ENCODE measurements at regions not wholly inside any gene's neighbourhood (a gene's known extent, or its start where the extent isn't known, plus 50 kb on each side); places are given as distances from the start of the nearest gene placed in this dataset.

GRCh38 chr22:49564054-49564453, 263.6 kb downstream of the BRD1 start:
- no peak overlapping the region for H3K18ac ChIP-seq (ENCODE audit: low read length)
- no peak overlapping the region for H2AK5ac ChIP-seq (ENCODE audit: low read depth, low read length)

GRCh38 chr22:49562685-49563249, 264.9 kb downstream of the BRD1 start:
- no peak overlapping the region for H3K18ac ChIP-seq (ENCODE audit: low read length)
- no peak overlapping the region for H3K14ac ChIP-seq (ENCODE audit: low read length)
- H3K36me3 ChIP-seq (replicated peaks in 1 of 2; ENCODE audit: control insufficient read depth in 2 of 2, insufficient read depth in 2 of 2, low read length in 2 of 2), result no peaks in the 10 kb centered on the region
- no peak overlapping the region for H3K4me2 ChIP-seq (ENCODE audit: insufficient read depth, low read length, poor library complexity, severe bottlenecking)
- H3K27ac ChIP-seq (replicated peaks; ENCODE audit: low read length), result no peak overlapping the region
- peaks cover 0 to 2% of the 10 kb centered on the region in 2 donors for H3K9me3 ChIP-seq (replicated peaks in 1 of 2; ENCODE audit: control insufficient read depth in 2 of 2, insufficient read depth in 1 of 2, low read depth in 1 of 2, low read length in 2 of 2)
- no peak overlapping the region for H3K9ac ChIP-seq (ENCODE audit: low read depth, low read length, poor library complexity)
- H2BK120ac ChIP-seq (ENCODE audit: low read depth, low read length), result no peak overlapping the region
- no peak overlapping the region for H2BK5ac ChIP-seq (ENCODE audit: low read length)
- no peak overlapping the region for H2AFZ ChIP-seq (ENCODE audit: low read length)
- H4K91ac ChIP-seq (ENCODE audit: low read depth, low read length, poor library complexity), result no peak overlapping the region
- no peaks in the 10 kb centered on the region for H3K27me3 ChIP-seq (ENCODE audit: control insufficient read depth in 3 of 3, insufficient read depth in 3 of 3, low read depth in 1 of 3, low read length in 3 of 3)
- no peak for DNase-seq (ENCODE audit: low spot score)
- H2BK15ac ChIP-seq (ENCODE audit: low read length), result no peak overlapping the region
- H3K4ac ChIP-seq (ENCODE audit: low read length), result no peak overlapping the region
- no peaks in the 10 kb centered on the region for H3K79me1 ChIP-seq (ENCODE audit: low read depth, low read length)
- H4K8ac ChIP-seq (ENCODE audit: low read depth, low read length), result no peak overlapping the region
- no peak overlapping the region for H3K23ac ChIP-seq (ENCODE audit: low read depth, low read length, poor library complexity)
- no peak overlapping the region for H3K4me3 ChIP-seq (ENCODE audit: low read length in 2 of 2)
- H2BK12ac ChIP-seq (ENCODE audit: low read length), result no peak overlapping the region
- 100% methylated on average over 3 to 4 of the region's 4 CpGs for WGBS, 2 donors (ENCODE audit: extremely low coverage in 2 of 2, insufficient read length in 2 of 2, insufficient replicate concordance in 1 of 2)
- H2AK5ac ChIP-seq (ENCODE audit: low read depth, low read length), result no peak overlapping the region
- no peaks in the 10 kb centered on the region for H3K4me1 ChIP-seq (ENCODE audit: control insufficient read depth in 2 of 2, insufficient read depth in 1 of 2, low read depth in 1 of 2, low read length in 2 of 2)

More at GRCh38 chr22:49564054-49564453, 263.6 kb downstream of the BRD1 start:
- Histone ChIP-seq H3K27me3 (ENCODE audit: control insufficient read depth in 3 of 3, insufficient read depth in 3 of 3, low read depth in 1 of 3, low read length in 3 of 3) (peaks cover 0 to 2% (median 0%) of the 10 kb centered on the region in 3 experiments), H3K79me1 (ENCODE audit: low read depth, low read length) (peaks cover 2% of the 10 kb centered on the region), H3K4me1 (ENCODE audit: control insufficient read depth in 2 of 2, insufficient read depth in 1 of 2, low read depth in 1 of 2, low read length in 2 of 2) (peaks cover 0 to 3% of the 10 kb centered on the region in 2 donors), H2BK120ac (ENCODE audit: low read depth, low read length) (no peak overlapping the region), H3K36me3 (replicated peaks in 1 of 2; ENCODE audit: control insufficient read depth in 2 of 2, insufficient read depth in 2 of 2, low read length in 2 of 2) (no peaks in the 10 kb centered on the region), H3K23ac (ENCODE audit: low read depth, low read length, poor library complexity) (no peak overlapping the region), H3K27ac (replicated peaks; ENCODE audit: low read length) (no peak overlapping the region), H2BK15ac (ENCODE audit: low read length) (no peak overlapping the region), H3K4me3 (ENCODE audit: low read length in 2 of 2) (no peak overlapping the region), H2BK12ac (ENCODE audit: low read length) (no peak overlapping the region), H4K8ac (ENCODE audit: low read depth, low read length) (no peak overlapping the region), H3K9me3 (replicated peaks in 1 of 2; ENCODE audit: control insufficient read depth in 2 of 2, insufficient read depth in 1 of 2, low read depth in 1 of 2, low read length in 2 of 2) (peaks cover 0 to 2% of the 10 kb centered on the region in 2 donors), H4K91ac (ENCODE audit: low read depth, low read length, poor library complexity) (no peak overlapping the region), H3K4me2 (ENCODE audit: insufficient read depth, low read length, poor library complexity, severe bottlenecking) (no peak overlapping the region), H3K9ac (ENCODE audit: low read depth, low read length, poor library complexity) (no peak overlapping the region), H2BK5ac (ENCODE audit: low read length) (peak overlapping the region; percentile 2), H2AFZ (ENCODE audit: low read length) (no peak overlapping the region), H3K4ac (ENCODE audit: low read length) (no peak overlapping the region), H3K14ac (ENCODE audit: low read length) (no peak overlapping the region)
- no CpG with 5 or more reads among the region's 5 CpGs for WGBS, 2 donors (ENCODE audit: extremely low coverage in 2 of 2, insufficient read length in 2 of 2, insufficient replicate concordance in 1 of 2)
- DNase-seq (ENCODE audit: low spot score), result no peak

- DNase-seq (ENCODE audit: low spot score), result no peak
- Histone ChIP-seq H3K4me3 (ENCODE audit: low read length in 2 of 2) (no peak overlapping the region), H2BK5ac (ENCODE audit: low read length) (no peak overlapping the region), H2AFZ (ENCODE audit: low read length) (no peak overlapping the region), H2BK15ac (ENCODE audit: low read length) (no peak overlapping the region), H4K91ac (ENCODE audit: low read depth, low read length, poor library complexity) (no peak overlapping the region), H4K8ac (ENCODE audit: low read depth, low read length) (no peak overlapping the region), H2BK120ac (ENCODE audit: low read depth, low read length) (no peak overlapping the region), H2BK12ac (ENCODE audit: low read length) (no peak overlapping the region), H3K18ac (ENCODE audit: low read length) (no peak overlapping the region), H3K9me3 (replicated peaks in 1 of 2; ENCODE audit: control insufficient read depth in 2 of 2, insufficient read depth in 1 of 2, low read depth in 1 of 2, low read length in 2 of 2) (peaks cover 0 to 2% of the 10 kb centered on the region in 2 donors), H3K79me1 (ENCODE audit: low read depth, low read length) (no peaks in the 10 kb centered on the region), H3K14ac (ENCODE audit: low read length) (no peak overlapping the region), H3K4ac (ENCODE audit: low read length) (no peak overlapping the region), H3K4me2 (ENCODE audit: insufficient read depth, low read length, poor library complexity, severe bottlenecking) (no peak overlapping the region), H3K4me1 (ENCODE audit: control insufficient read depth in 2 of 2, insufficient read depth in 1 of 2, low read depth in 1 of 2, low read length in 2 of 2) (no peaks in the 10 kb centered on the region), H3K27ac (replicated peaks; ENCODE audit: low read length) (no peak overlapping the region), H3K23ac (ENCODE audit: low read depth, low read length, poor library complexity) (no peak overlapping the region), H3K27me3 (ENCODE audit: control insufficient read depth in 3 of 3, insufficient read depth in 3 of 3, low read depth in 1 of 3, low read length in 3 of 3) (no peaks in the 10 kb centered on the region), H3K9ac (ENCODE audit: low read depth, low read length, poor library complexity) (no peak overlapping the region), H3K36me3 (replicated peaks in 1 of 2; ENCODE audit: control insufficient read depth in 2 of 2, insufficient read depth in 2 of 2, low read length in 2 of 2) (no peaks in the 10 kb centered on the region), H2AK5ac (ENCODE audit: low read depth, low read length) (no peak overlapping the region)
- WGBS, 2 donors (ENCODE audit: extremely low coverage in 2 of 2, insufficient read length in 2 of 2, insufficient replicate concordance in 1 of 2), result no CpG with 5 or more reads among the region's 6 CpGs
Observed at GRCh38 chr22:49561976-49562375, 265.7 kb downstream of the BRD1 start.

- no CpG with 5 or more reads among the region's 4 CpGs for WGBS, 2 donors (ENCODE audit: extremely low coverage in 2 of 2, insufficient read length in 2 of 2, insufficient replicate concordance in 1 of 2)
- H4K91ac ChIP-seq (ENCODE audit: low read depth, low read length, poor library complexity), result no peak overlapping the region
Observed at GRCh38 chr22:49561338-49561737, 266.3 kb downstream of the BRD1 start.

More at GRCh38 chr22:49561338-49561737, 266.3 kb downstream of the BRD1 start:
- no peaks in the 10 kb centered on the region for H3K79me1 ChIP-seq (ENCODE audit: low read depth, low read length)
- peaks cover 0 to 2% of the 10 kb centered on the region in 2 donors for H3K9me3 ChIP-seq (replicated peaks in 1 of 2; ENCODE audit: control insufficient read depth in 2 of 2, insufficient read depth in 1 of 2, low read depth in 1 of 2, low read length in 2 of 2)
- no peak overlapping the region for H2BK120ac ChIP-seq (ENCODE audit: low read depth, low read length)
- H3K9ac ChIP-seq (ENCODE audit: low read depth, low read length, poor library complexity), result no peak overlapping the region
- no peaks in the 10 kb centered on the region for H3K36me3 ChIP-seq (replicated peaks in 1 of 2; ENCODE audit: control insufficient read depth in 2 of 2, insufficient read depth in 2 of 2, low read length in 2 of 2)
- H2AK5ac ChIP-seq (ENCODE audit: low read depth, low read length), result no peak overlapping the region
- no peak for DNase-seq (ENCODE audit: low spot score)
- H2BK5ac ChIP-seq (ENCODE audit: low read length), result no peak overlapping the region
- no peaks in the 10 kb centered on the region for H3K4me1 ChIP-seq (ENCODE audit: control insufficient read depth in 2 of 2, insufficient read depth in 1 of 2, low read depth in 1 of 2, low read length in 2 of 2)
- H2BK12ac ChIP-seq (ENCODE audit: low read length), result no peak overlapping the region
- H3K4me2 ChIP-seq (ENCODE audit: insufficient read depth, low read length, poor library complexity, severe bottlenecking), result no peak overlapping the region
- no peak overlapping the region for H3K4me3 ChIP-seq (ENCODE audit: low read length in 2 of 2)
- no peak overlapping the region for H3K23ac ChIP-seq (ENCODE audit: low read depth, low read length, poor library complexity)
- H3K18ac ChIP-seq (ENCODE audit: low read length), result no peak overlapping the region
- H3K4ac ChIP-seq (ENCODE audit: low read length), result no peak overlapping the region
- no peak overlapping the region for H3K14ac ChIP-seq (ENCODE audit: low read length)
- no peak overlapping the region for H2AFZ ChIP-seq (ENCODE audit: low read length)
- H2BK15ac ChIP-seq (ENCODE audit: low read length), result no peak overlapping the region
- H4K8ac ChIP-seq (ENCODE audit: low read depth, low read length), result no peak overlapping the region
- H3K27me3 ChIP-seq (ENCODE audit: control insufficient read depth in 3 of 3, insufficient read depth in 3 of 3, low read depth in 1 of 3, low read length in 3 of 3), result no peaks in the 10 kb centered on the region
- H3K27ac ChIP-seq (replicated peaks; ENCODE audit: low read length), result no peak overlapping the region
